SKM-1 treated with dmso at 0.1 percent for 144 hours (cell line): ENCODE measurements at regions not wholly inside any gene's neighbourhood (a gene's known extent, or its start where the extent isn't known, plus 50 kb on each side); places are given as distances from the start of the nearest gene placed in this dataset.
"Not testable (repeated sequence)": the region's sequence is repeated elsewhere in the genome, so short reads cannot be mapped to it uniquely, and the experiment has no call there.

ENCODE experiments used
- DNase-seq: peaks from one replicate; lab custom pipeline; 2025; ENCODE audit not compliant: unreplicated experiment; lab: John Stamatoyannopoulos, UW

DNA sequence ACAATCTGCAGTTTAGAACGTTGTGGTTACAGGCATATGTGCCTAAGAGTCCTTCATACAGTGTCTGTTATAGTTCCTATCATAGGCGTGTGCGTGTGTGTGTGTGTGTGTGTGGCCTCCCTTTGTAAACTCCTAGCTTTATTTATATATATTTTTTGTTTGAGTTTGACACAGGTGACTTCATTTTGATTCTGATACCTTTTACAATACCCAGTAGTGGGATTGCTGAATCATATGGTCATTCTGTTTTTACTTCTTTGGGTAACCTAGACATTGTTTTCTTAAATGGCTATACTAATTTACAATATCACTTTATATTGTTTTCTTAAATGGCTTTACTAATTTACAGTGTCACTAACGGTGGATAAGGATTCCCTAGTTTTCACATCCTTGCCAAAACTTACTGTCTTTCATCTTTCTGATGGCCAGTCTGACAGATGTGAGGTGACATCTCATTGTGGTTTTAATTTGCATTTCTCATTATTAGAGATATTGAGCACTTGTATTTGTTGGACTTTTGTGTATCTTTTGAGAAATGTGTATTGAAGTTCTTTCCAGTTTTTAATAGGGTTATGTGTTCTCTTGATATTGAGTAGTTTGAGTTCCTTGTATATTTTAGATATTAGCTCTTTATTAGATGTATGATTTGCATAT is 211.1 kb upstream of the NUDT6 start:
- no peak for DNase-seq

DNA sequence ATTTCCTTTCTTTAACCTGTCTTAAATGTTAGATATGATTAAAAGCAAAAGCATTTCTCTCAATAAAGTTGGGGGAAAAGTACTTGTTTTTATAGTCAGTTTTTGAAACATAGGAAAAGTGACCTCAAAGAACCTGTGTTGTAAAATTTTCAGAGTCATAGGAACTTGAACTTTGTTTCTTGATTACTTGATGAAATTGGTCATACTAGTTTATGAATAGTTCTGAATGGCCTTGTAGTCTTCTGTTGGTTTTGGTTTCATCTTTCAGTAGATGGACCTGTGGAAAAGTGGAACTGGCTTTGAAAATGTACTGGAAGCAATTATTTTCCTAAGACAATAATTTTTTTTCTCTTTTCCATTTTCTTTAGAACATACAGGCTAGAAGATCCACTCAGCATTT is 222.2 kb upstream of the NUDT6 start:
- DNase-seq: no peak

DNA sequence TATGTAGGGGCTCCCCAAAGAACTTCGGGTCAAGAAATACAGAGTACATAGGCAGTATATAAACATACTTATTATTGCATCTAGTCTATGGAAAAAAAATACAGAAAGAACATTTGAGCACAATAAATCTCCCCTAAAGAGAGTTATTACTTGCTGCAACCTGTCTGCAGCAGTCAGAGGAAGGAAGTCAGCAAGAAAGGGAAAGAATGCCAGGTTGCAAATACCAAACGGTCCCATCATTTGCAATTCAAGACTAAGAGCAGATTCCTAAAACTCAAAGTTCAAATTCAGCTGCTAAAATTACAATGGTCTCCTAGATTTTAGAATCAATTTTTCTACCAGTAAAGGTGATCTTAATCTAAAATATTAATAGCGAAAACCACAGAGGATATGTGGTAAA is 236.2 kb upstream of the NUDT6 start:
- no peak for DNase-seq

DNA sequence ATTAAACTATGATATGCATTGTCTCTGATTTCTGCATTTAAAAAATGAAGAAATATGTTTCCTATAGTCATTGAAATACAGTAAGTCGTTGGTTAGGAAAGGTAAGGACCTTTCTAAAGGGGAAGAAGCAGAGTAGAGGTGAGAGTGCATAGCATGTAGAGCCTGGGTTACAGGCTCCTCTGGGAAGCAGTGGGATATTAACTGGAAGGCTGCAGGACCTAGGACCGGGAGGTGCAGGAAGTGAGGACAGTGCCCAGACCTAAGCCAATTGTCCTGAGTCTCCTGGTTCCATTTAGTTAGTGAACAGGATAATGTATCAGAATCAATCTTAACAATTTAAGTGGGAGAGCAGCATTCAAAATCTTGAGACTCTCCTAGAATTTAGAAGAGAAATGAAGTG is 237.1 kb upstream of the NUDT6 start:
- no peak for DNase-seq

DNA sequence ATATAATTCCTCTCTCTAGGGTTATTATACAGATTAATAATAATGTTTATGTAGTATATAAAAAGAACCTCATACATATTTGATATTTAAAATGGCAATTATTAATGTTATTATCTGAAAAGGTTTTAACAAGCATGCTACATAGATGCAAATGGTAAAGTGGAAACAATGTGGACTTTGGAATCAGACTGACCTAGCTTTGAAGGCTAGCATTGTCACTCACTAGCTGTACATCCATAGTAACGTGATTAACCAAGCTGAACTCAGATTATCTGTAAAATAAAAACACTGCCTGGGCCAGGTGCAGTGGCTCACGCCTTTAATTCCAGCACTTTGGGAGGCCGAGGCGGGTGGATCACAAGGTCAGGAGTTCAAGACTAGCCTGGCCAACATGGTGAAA is 233.7 kb upstream of the SPRY1 start:
- DNase-seq: no peak

DNA sequence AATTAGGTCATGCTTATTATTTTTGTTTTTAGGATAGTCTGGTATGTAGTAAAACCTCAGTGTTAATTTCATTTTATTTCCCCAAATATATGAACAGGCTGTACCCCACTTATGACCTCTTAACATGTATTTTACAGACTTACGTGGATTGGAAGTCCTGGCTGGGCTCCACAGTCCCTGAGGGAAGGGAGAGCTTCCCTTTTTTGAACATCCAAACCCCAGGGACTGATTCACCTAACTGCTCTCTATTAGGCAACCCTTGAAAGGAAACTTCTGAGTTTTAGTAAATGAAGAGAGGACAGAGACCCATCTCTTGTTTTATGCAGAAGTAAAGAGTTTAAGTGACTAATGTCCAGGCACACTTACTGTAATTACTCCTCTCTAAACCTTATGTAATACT is 233.1 kb upstream of the SPRY1 start:
- DNase-seq: peak; percentile 66

DNA sequence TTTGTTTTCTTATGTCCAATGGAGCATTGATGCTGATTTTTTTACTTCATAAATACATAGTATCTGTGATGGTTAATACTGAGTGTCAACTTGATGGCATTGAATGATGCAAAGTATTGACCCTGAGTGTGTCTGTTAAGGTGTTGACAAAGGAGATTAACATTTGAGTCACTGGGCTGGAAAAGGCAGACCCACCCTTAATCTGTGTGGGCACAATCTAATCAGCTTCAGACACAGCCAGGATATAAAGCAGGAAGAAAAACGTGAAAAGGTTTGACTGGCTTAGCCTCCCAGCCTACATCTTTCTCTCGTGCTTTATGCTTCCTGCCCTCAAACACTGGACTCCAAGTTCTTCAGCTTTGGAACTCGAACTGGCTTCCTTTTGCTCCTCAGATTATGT is 230.6 kb upstream of the SPRY1 start:
- no peak for DNase-seq

DNA sequence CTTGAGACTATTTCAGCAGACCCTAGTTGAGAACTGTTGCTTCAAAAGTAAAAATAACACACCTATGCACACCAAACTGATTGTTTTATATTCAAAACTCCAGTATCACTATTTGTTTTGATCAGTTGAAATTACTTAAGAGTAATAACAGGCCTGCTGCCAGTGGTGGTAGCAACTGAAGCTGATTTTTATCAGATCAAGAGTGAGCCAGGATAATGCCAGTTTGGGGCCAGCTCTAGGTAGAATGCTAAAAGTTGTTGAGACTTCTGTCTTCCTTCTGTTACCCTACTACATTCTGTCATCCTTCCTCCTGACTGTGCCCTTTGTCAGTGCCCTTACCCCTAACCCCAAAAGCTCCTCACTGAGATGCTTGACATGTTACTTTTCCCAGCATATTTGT is 228.7 kb upstream of the SPRY1 start:
- DNase-seq: no peak

DNA sequence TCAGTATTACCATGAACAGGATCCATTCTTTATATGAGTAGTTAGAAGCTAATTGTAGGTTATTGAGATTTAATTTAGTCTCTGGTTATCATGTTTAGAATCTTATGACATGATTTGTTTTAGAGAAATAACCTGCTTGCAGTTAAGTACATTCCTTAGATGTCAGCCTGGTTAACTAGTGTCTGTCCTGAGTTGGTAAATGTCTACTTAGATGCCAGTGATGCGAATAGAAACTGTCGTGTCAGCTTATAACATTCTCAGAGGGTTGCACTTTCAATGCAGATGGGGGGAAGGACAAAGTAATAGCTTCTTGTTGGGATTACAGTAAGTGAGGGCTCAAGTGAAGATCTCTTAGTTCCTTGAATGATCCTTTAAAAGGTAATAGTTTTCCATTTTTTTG is 227.8 kb upstream of the SPRY1 start:
- DNase-seq: no peak

DNA sequence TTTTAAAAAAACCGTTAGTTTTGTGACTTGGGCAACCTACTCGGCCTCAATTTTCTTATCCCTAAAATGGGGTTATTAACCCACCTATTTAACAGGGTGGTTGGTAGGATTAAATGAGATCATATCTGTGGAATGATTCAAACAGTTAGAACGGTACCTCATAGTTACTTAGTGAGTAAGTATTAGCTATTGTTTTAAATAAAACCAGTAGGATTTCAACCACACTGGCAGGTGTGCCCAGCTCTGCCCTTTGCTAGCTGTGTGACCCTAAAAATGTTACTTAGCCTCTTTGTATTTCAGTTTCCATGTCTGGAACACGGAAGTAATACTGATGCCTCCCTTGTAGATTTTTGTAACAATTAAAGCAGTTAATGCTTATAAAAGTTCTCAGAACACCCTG is 225.8 kb upstream of the SPRY1 start:
- no peak for DNase-seq

DNA sequence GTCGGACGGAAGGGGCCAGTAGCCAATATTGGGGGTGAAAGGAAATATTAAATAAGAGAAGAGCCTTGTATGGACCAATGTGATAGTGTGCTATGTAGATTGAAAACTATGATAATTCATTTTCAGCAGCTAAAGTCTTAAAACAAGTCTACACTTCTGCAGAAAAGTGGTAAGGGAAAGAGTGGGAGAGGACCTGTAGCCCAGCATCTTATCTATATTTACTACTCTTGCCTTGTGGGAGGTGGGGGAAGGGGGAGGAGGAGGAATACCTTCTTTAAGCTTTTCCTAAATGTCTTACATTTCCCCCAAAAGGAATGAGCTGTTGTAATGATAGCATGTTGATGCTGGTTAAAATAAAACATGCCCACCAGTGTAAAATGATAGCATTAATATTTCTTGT is 220.0 kb upstream of the SPRY1 start:
- no peak for DNase-seq

DNA sequence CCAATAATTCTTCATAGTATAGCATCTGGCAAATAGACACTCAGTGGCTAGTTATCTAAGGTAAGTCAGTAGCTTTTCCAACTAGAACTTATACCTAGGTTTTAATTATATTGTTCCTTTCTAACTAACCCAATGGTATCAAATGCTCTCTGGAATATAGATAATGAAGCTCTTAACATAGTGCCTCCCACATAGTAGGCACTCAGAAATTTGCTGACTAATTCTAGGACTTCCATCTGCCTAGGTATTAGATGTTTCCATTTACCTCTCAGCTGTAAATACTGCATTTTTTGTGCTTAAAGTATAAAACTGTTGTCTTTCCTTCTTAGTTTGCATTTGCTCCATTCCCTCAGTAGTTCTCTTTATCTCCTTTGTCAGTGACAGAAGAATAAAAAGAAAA is 214.3 kb upstream of the SPRY1 start:
- DNase-seq: no peak

DNA sequence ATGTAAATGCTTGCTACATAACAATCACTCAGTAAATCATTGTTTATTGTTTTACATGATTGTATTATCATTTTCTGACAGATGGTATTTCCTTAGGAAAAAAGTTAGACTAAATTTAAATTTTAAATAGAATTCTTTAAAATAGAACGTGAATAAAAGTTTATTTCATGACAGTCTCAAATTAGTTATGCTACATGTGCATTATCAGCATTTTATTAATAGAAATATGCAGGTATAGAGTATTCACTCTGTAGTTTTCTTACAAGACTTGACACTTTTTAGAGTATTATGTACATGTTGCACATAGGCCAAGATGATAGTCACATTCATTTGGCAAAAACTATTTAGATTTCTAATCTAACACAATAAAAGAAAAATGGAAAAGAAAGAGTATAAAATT is 213.3 kb upstream of the SPRY1 start:
- DNase-seq: no peak

DNA sequence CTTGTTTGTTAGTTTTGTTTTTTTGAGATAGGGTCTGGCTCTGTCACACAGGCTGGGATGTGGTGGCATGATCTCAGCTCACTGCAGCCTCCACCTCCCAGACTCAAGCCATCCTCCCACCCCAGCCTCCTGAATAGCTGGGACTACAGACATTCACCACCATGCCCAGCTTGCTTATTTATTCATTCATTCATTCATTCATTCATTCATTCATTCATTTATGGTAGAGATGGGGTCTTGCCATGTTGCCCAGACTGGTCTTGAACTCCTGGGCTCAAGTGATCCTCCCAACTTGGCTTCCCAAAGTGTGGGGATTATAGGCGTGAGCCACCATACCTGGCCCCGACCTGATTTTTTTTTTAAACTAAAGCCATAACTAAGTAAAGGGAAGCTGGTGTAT is 212.8 kb upstream of the SPRY1 start:
- DNase-seq: not testable (repeated sequence)

DNA sequence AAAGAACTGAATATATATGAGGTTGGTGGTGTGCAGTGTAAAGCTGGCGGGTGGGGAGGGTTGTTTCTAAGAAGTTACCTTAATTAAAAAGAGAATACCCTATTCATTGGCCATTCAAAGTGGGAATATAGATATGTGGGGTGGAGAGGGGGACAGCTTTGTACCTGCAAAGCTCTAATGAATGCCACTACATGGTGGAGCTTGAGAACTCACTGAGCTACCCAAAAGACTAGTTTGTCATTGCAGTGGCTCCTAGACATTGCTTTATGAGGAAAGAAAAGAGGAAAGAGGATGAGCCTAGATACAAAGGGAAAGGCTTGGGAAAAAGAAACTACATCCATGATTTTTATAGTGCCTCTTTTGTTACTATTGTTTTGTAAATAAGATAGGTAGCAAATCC is 209.9 kb upstream of the SPRY1 start:
- DNase-seq: no peak

DNA sequence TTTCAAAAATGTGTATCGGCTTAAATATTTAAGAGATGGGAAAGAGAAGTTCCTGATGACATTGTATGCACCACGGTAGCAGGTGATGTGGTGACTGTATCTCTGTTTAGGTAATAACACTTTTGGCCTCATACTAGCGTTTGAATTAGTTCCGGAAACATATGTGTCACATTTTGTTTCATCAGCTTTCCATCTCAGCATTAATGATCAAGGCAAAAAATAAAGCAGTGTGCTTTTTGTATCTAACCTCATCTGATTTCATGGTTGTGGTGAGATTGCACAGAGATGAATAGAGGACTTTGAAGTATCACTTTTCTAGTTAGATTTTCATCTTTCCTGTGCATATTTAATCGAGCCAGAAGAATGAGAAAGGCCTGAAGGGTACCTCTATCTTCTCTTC is 206.4 kb upstream of the SPRY1 start:
- no peak for DNase-seq

DNA sequence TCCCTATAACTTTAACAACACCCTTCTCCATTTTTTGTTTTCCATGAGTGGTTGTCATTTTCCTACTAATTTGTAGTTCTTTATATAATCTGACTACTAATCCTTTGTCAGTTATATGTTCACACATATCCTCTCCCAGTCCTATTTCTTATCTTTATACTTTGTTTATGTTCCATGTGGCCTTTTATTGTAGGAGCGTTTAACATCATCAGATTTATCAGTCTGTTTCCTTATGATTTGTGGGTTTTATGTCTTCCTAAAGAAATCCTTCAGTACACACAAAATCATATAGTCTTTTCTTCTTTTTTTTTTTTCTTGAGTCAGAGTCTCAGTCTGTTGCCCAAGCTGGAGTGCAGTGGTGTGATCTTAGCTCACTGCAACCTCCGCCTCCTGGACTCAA is 204.9 kb upstream of the SPRY1 start:
- DNase-seq: no peak

DNA sequence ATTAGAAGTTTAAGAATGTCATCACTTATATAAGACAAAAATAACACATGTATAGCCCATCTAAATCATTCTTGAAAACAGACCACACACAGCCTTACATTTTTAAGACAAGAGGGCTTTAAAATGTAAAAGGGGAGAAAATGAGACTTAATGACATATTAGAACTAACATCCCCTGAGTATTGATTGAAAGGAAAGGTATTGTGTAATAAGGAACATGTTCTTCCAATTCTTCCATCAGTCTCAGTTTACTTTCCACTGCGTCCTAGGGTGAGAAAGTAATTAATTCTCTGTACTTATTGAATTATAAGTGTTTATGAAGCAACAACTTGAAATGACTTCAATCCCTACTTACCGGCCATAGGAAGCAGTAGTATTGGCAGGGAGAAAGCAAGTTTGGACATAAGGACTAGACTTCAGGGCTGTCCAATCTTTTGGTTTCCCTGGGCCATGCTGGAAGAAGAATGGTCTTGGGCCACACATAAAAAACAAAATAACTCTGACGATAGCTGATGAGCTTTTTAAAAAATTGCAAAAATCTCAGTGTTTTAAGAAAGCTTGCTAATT is 202.7 kb upstream of the SPRY1 start:
- no peak for DNase-seq

DNA sequence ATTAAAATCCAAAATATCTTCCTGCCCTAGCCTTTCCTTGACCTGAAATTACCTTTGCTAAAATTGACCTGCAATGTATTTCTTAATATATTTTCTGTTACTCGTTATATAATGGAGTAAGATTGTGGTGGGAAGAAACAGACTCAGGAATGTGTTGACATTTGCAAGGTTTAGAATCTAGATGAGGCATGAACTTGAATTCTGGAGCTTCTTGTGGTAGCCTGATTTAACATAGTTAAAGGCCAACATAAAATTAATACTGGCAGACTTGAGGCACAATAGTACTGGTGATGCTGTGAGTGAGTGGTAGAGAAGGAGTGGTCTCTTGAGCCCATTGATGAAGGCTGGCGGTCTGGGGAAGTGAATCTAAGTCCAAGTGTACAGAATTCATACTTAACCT is 197.9 kb upstream of the SPRY1 start:
- no peak for DNase-seq

DNA sequence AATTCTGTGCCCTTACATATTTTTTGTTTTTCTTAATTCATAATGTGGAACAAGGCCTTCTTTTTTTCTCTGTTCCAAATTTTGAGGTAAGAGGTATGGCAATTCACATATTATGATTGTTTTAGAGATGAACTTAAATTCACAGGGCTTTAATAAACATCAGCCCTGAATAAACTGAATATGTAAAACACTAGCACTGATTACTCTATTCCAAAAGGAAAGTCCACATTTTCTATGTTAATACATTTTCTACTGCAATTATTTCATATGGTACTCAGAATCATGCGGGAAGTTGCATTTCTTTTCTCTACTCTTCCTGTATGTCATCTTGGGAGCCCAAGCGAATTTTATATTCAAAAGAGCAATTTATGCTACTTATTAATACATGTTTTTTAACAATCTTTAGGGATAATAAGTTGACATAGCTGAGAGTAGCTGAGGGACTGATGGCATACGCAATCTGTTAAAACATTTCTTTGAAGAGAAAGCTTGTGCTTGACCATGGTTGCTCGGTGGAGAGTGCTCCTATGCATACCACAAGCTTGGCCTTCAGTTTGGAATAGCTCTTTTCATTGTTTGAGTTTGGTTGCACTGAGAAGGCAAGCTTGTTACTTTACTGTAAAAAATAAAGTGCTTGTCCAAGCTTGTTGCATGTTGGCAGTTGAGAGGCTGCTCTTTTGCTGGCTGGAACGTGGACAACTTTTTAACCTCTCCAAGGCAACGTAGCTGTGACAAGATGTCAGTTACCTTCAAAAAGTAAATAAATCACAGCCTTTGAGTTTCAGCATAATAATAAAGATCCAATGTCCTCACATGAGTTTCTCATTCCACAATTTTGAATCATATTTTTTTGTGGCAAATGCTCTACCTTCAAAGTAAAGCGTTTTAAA is 196.3 kb upstream of the SPRY1 start:
- DNase-seq: no peak

DNA sequence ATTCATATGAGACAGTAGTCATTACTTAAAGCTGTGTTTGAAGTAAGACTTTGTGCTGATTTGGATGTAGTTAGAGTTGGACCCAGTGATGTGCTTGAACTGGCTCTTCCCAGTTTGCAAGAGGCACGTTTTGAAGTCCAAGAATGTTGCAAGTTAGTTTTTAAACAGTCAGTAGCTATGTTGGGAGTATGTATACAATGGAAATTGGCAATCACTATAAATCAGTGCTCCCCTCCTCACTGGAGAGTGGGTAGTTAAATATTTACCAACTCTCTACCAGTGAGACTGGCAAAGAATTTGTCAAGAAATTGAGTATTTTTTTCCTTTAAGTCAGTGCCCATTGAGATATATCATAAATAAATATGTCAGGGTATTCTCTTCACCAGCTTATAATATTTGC is 191.9 kb upstream of the SPRY1 start:
- no peak for DNase-seq

DNA sequence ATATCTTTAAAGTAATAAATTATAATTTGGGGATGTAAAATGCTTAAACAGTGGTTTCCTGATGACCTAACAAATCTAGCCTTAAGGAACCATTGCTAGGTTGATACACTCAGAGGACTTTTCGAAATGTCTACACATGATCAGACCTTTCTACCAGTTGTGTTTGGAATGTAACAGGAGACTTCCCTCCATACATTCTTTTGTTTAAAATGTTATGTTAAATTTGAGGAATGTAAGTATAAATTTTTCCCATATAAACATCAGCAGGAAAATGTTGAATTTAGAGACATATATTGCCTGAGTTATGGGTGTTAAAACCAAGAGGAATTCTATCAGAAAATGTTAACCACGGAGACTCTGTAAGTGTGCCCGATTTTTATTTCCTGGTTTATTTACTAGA is 190.6 kb upstream of the SPRY1 start:
- no peak for DNase-seq
